ENCODE measurements at regions not wholly inside any gene's neighbourhood (a gene's known extent, or its start where the extent isn't known, plus 50 kb on each side); places are given as distances from the start of the nearest gene placed in this dataset.

DNA sequence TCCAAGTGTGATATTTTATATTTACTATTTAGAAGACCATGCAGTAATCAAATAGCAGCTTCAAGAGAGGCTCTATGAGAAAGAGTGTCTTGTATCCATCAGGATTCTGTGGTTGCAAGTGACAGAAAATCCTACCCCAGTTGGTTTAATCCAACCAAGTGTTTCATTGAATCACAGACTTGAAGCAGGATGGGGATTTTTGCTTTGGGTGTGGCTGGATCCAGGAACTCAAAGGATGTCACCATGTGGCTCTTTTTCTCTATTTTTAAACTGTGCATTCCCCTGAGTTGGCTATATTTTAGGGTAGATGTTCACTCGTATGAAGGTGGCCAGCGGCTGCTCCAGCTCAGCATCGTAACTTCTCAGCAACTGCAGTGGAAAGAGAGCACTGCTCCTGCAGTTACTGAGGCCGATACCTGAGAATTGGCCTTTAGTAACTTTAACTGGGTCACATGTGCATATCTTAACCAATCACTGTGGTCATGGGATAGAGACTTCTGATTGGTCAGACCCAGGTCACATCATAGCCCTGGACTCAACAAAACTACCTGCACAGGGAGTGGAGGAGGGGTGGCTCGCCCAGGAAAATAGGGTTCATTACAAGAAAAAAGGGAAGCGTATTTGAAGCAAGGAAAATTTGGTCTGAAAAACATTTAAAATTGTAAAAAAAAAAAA is 396.1 kb upstream of the SULF2 start:
- no peak for DNase-seq (ENCODE audit: low spot score)

DNA sequence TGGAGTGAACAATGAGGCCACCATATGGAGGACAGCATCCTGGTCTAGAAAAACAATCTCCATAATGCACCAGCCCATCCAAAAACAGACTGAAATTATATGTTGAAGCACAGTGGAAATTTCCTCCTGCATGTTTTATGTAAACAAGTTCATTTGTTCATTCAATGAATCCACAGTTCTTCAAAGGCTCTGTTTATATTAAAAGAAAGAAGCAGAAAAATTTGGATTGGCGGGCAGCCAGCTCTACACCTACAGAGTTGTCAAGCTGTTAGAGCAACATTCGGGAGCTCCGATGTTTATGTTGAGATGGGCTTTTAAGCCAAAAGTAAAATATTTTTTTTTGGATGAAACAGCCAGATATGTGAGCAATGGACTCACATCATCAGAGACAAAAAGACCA is 395.3 kb upstream of the SULF2 start:
- peak; percentile 56 for DNase-seq (ENCODE audit: low spot score)

DNA sequence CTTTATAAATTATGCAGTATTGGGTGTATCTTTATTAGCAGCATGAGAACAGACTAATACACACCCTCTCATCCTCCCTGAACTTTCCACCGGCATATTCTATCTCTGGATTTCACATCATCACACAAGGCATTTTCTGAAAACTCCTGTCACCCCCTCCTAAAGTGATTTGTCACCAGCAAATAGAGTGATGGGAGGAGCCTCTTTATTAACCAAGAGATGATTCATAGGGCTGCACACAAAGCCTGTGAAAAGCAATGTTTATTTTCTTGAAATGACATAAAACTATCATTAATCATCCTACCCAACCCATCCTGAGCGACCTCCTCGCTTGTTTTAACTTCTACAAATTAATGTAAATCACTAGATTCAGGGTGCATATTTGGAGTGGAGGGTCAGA is 394.7 kb upstream of the SULF2 start:
- DNase-seq (ENCODE audit: low spot score): peak; percentile 37

DNA sequence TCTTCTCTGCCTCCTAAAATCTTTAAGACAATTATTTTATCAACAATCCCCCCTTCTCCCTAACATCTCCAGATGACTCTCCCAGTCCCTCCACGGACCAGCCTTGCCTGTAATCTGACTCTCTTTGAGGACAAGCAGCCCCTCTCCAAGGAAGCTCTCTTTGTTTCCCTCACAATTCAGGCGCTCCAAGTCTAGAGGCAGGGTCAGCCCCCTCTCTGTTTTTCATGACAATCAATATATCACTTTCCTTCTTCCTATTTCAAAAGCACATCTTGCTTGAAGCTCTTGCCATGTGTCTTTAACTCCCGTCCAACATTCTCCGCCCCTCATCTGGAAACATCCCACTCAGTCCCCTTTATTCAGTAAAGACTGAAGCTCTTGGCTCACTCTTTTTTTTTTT is 393.4 kb upstream of the SULF2 start:
- no peak for DNase-seq (ENCODE audit: low spot score)

DNA sequence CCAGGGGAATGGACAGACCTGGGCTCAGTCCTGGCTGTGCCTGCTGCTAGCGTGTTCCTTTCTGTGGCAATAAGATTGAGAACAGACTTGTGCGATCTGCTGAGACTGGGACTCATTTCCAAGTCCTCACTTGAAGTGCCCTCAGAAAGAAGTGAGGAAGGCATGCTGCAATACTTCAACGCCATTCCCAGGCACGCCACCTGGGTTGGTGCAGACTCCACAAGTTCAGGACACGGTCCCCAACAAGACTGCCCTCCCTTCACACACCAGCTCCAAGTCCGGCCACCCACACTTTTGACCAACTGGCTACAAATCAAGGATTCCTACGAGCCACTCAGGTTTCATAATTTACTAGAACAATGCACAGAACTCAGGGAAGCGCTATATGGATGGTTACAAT is 391.8 kb upstream of the SULF2 start:
- DNase-seq (ENCODE audit: low spot score): no peak

GRCh38 chr20:48176139-48176538 is 390.9 kb upstream of the SULF2 start:
- DNase-seq (ENCODE audit: low spot score): no peak

DNA sequence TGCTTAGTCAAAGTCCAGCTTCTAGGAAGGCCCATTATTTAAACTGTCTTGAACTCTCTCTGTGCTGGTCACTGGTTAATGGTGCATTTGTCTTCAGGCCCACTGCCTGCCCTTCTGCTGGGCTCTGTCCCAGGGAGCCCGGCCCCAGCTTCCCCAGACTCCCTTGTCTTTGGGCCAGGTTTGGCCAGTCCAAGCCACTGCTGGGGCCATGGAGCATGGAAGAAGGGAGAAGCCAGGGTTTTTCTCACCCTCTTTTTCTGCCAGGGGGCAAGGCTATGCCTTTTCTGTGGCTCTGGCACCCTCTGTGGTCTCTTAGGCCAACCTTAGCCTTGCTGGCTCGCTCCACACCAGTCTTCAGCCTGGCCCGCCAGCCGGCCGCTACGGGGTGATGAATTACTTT is 390.0 kb upstream of the SULF2 start:
- DNase-seq (ENCODE audit: low spot score): no peak

GRCh38 chr20:48172357-48172702 is 387.0 kb upstream of the SULF2 start:
- DNase-seq (ENCODE audit: low spot score): no peak

DNA sequence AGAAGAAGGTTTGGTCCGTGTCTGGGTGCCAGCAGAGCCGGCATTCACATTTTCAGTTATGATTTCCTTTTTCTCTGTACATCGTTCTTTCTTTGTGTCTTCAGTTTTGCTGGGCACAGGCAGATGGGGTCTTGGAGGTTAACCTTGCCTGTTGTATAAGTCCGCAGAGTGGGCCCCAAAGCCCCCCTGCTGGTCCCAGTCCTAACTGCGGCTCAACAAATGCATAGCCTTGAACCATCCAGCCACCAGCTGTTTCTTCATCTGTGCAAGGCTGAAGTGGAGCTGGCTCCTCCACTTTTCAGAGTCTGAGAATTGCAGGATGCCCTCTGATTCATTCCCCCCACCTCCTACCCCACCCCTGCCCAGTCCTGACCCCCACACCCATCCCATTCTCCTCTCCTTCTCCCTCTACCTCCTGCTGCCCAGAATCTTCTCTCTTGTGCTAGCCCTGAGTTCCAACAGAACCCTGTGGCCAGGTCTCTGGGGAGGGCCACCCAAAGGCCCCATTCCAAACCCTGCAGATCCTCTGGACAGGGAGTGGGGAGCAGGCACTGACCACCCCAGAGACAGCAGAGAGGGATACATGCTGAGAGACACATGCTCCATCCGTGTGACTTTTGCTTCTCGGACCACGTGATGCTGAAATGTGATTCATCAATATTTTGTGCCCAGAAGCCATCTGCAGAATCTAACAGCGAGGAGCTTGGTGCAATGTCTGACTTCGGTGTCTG is 386.5 kb upstream of the SULF2 start:
- DNase-seq (ENCODE audit: low spot score): no peak

- DNase-seq (ENCODE audit: low spot score): no peak
Observed at GRCh38 chr20:48171071-48171470, 385.8 kb upstream of the SULF2 start.

GRCh38 chr20:48170625-48171024 is 385.3 kb upstream of the SULF2 start:
- DNase-seq (ENCODE audit: low spot score): no peak

DNA sequence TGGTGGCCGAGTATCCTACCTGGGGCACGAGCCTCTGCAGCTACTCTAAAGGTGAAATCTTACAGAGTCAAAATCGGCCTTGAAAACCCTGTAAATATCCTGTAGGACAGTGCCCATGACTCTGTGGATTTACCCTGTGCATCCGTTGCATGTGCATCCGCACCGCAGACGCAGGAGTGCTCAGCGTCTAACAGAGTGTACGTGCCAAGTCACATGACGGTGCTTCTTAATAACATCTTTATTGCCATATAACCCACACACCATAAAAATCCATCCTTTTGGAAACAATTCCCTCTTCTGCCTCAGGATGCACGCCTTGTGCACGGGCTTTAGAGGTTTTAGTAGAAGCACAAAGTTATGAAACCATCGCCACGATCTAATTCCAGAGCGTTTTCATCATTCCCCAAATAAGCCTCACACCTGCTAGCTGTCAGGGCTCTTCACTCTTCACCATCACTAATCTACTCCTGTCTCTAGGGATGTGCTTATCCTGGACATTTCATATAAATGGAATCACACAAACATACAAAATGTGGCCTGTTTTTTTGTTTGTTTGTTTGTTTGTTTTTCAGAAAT is 384.5 kb upstream of the SULF2 start:
- DNase-seq (ENCODE audit: low spot score): no peak

GRCh38 chr20:48166082-48166835 is 381.0 kb upstream of the SULF2 start:
- DNase-seq (ENCODE audit: low spot score): no peak

GRCh38 chr20:48165401-48165685 is 380.1 kb upstream of the SULF2 start:
- no peak for DNase-seq (ENCODE audit: low spot score)

- no peak for DNase-seq (ENCODE audit: low spot score)
Observed at GRCh38 chr20:48164566-48165400, 379.5 kb upstream of the SULF2 start.

DNA sequence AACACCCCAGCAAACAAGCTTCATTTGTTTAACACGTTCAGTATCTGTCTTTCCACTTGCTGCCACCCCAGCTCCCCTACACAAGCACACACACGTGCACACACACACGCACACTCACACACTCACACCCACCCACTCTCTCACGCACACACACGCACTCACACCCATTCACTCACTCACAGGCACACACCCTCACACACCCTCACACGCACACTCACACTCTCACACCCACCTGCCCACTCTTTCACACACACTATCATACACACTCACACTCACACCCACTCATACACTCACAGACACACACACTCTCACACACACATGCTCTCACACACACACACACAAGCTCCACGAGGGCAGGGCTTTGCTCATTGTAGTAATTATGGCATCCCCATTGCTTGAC is 378.8 kb upstream of the SULF2 start:
- DNase-seq (ENCODE audit: low spot score): no peak

- no peak for DNase-seq (ENCODE audit: low spot score)
Observed at GRCh38 chr20:48163505-48163904, 378.2 kb upstream of the SULF2 start.

- DNase-seq (ENCODE audit: low spot score): no peak
Observed at GRCh38 chr20:48162621-48163020, 377.3 kb upstream of the SULF2 start.

DNA sequence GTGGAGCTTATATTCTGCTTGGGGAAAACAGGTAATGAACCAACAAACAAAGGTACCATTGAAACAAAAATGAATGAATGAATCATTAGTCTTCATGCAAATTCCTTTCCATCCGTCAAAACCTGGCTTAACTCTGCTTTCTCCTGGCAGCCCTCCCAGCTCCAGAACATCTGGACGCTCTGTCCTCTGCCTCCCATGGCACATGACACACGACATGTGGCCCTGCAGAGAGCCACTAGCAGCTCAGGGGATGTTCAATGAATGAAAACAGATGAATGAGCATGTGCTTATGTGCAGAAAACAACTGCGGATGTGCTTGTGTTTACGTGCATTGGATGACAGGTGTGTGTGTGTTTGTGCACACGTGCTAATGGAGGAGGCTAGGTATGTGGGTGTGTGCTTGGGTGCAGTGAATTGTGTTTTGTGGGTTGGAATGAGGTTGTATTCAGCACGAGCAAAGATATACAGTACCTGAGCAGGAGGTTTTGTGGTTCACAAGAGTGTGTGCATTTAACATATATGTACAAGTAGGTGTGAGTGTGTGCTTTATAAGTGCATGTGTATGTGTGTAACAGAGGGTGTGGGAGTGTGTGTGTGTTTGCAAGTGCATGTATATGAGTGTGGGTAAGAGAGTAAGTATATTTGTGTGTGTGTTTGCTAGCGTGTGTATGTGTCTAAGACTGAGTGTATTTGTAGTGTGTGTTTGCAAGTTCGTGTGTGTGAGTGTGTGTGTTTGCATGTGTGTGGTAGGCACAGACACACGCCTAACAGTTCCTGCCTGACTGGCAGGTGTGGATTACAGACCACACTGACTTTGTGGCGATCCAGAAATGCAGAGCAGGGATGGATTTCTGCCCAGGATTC is 374.1 kb upstream of the SULF2 start:
- DNase-seq (ENCODE audit: low spot score): no peak

GRCh38 chr20:48158014-48158413 is 372.7 kb upstream of the SULF2 start:
- DNase-seq (ENCODE audit: low spot score): no peak
